Breast epithelium (tissue), 4 donors: ENCODE measurements at regions not wholly inside any gene's neighbourhood (a gene's known extent, or its start where the extent isn't known, plus 50 kb on each side); places are given as distances from the start of the nearest gene placed in this dataset.

Experiments
- DNase-seq, 2 donors: peaks; one replicate each; pipeline ENCODE4 v3.0.0-alpha.2; 2019; ENCODE audit warnings: low spot score in 2 of 2
- H3K27ac ChIP-seq, 2 donors: fragments of 200-600 bp; sonication (generic) in 1 of 2; one replicate each; pipeline ENCODE4 v1.5.1; 2016 to 2019; ENCODE audit warnings: mild to moderate bottlenecking in 1 of 2
- H3K27me3 ChIP-seq, 2 donors: fragments of 200-600 bp; sonication (generic) in 1 of 2; one replicate each; pipeline versions ENCODE4 v1.5.1 to v1.6.0; 2017 to 2019; ENCODE audit warnings: control low read depth in 1 of 2, mild to moderate bottlenecking in 1 of 2
- H3K36me3 ChIP-seq: fragments of 200-600 bp; one replicate; pipeline ENCODE4 v1.5.1; 2019
- H3K4me1 ChIP-seq, 2 donors: fragments of 200-600 bp; sonication (generic); one replicate each; pipeline ENCODE4 v1.5.1; 2016 to 2019; ENCODE audit warnings: control low read depth in 1 of 2
- H3K4me3 ChIP-seq, 3 donors: fragments of 200-600 bp; sonication (generic); 1 replicate in 2 of 3; 2 replicates in 1 of 3; pipeline ENCODE4 v1.5.1; 2016 to 2019; ENCODE audit warnings: mild to moderate bottlenecking in 3 of 3, moderate library complexity in 2 of 3
- H3K9me3 ChIP-seq, 2 donors: fragments of 200-600 bp; sonication (generic) in 1 of 2; one replicate each; pipeline ENCODE4 v1.5.1; 2016 to 2019; ENCODE audit warnings: control low read depth in 1 of 2
- CTCF ChIP-seq, 3 donors: fragments of 450-650 bp; IDR thresholded peaks; one replicate each; pipeline ENCODE4 v1.5.1; 2016 to 2017; ENCODE audit warnings: antibody characterized with exemption in 3 of 3, mild to moderate bottlenecking in 3 of 3, moderate library complexity in 3 of 3
- POLR2A ChIP-seq: fragments of 450-650 bp; IDR thresholded peaks from one replicate; pipeline ENCODE4 v1.6.1; 2016; ENCODE audit warnings: antibody characterized with exemption, mild to moderate bottlenecking, moderate library complexity
- POLR2AphosphoS5 ChIP-seq, 3 donors: sonication (generic); formaldehyde crosslinking; IDR thresholded peaks; one replicate each; pipeline ENCODE4 v1.6.1; 2017; ENCODE audit warnings: antibody characterized with exemption in 3 of 3
- intact Hi-C: fragments of 100-400 bp; cut with DNase I; formaldehyde crosslinking; loops from one replicate; pipeline ENCODE4 v1.15.1; 2023; ENCODE audit warnings: low total_unique reads

GRCh38 chr10:29392376-29393021 lies 103.6 kb downstream of the LYZL1 start:
- Histone ChIP-seq H3K4me3 (no peak overlapping the region), H3K27me3 (no peaks in the 10 kb centered on the region), H3K27ac (no peak overlapping the region), H3K9me3 (no peaks in the 10 kb centered on the region), H3K36me3 (no peaks in the 10 kb centered on the region), H3K4me1 (no peaks in the 10 kb centered on the region)
- no peak for TF ChIP-seq POLR2A
- TF ChIP-seq CTCF (IDR thresholded peaks at IDR 0.05) = peak; percentile 37 to 72 (median 42)
- TF ChIP-seq POLR2AphosphoS5 (IDR thresholded peaks at IDR 0.05) = no peak
- no peak for DNase-seq
- intact Hi-C loops = loop anchor here (2.0 kb wide), 1 partner anchor 72 kb away; no protein-coding TSS in a partner anchor

- no peaks in the 10 kb centered on the region for H3K27me3 ChIP-seq
- no peak for DNase-seq
- no peaks in the 10 kb centered on the region for H3K4me1 ChIP-seq
- no peak overlapping the region for H3K4me3 ChIP-seq
- no peaks in the 10 kb centered on the region for H3K9me3 ChIP-seq
- TF ChIP-seq POLR2A (no peak), CTCF (IDR thresholded peaks at IDR 0.05) (no peak), POLR2AphosphoS5 (IDR thresholded peaks at IDR 0.05) (no peak)
- H3K36me3 ChIP-seq = no peaks in the 10 kb centered on the region
- no peak overlapping the region for H3K27ac ChIP-seq
- intact Hi-C loops = no loop called here
These were observed 105.6 kb downstream of the LYZL1 start for GRCh38 chr10:29394321-29394932.

- no peaks in the 10 kb centered on the region for H3K27me3 ChIP-seq
- intact Hi-C loops = no loop called here
- DNase-seq = no peak
- no peak overlapping the region for H3K4me3 ChIP-seq
- no peaks in the 10 kb centered on the region for H3K9me3 ChIP-seq
- TF ChIP-seq POLR2AphosphoS5 (IDR thresholded peaks at IDR 0.05) = no peak
- no peak for TF ChIP-seq POLR2A
- no peak for TF ChIP-seq CTCF (IDR thresholded peaks at IDR 0.05)
- H3K36me3 ChIP-seq = no peaks in the 10 kb centered on the region
- H3K27ac ChIP-seq = no peak overlapping the region
- no peaks in the 10 kb centered on the region for H3K4me1 ChIP-seq
These were observed 106.5 kb downstream of the LYZL1 start for GRCh38 chr10:29395409-29395808.

- TF ChIP-seq CTCF (IDR thresholded peaks at IDR 0.05) = no peak
- TF ChIP-seq POLR2A = no peak
- no peak for TF ChIP-seq POLR2AphosphoS5 (IDR thresholded peaks at IDR 0.05)
- Histone ChIP-seq H3K27ac (no peak overlapping the region), H3K36me3 (no peaks in the 10 kb centered on the region), H3K27me3 (no peaks in the 10 kb centered on the region), H3K9me3 (no peaks in the 10 kb centered on the region), H3K4me3 (no peak overlapping the region), H3K4me1 (no peaks in the 10 kb centered on the region)
- DNase-seq = no peak
- intact Hi-C loops = no loop called here
These were observed 108.4 kb downstream of the LYZL1 start for GRCh38 chr10:29397221-29397620.

GRCh38 chr10:29403208-29403607 lies 114.3 kb downstream of the LYZL1 start:
- Histone ChIP-seq H3K27me3 (no peaks in the 10 kb centered on the region), H3K9me3 (no peaks in the 10 kb centered on the region), H3K4me1 (no peaks in the 10 kb centered on the region), H3K36me3 (no peaks in the 10 kb centered on the region), H3K4me3 (no peak overlapping the region), H3K27ac (no peak overlapping the region)
- intact Hi-C loops = no loop called here
- DNase-seq = no peak
- no peak for TF ChIP-seq CTCF (IDR thresholded peaks at IDR 0.05)
- TF ChIP-seq POLR2AphosphoS5 (IDR thresholded peaks at IDR 0.05) = no peak
- TF ChIP-seq POLR2A = no peak
